ENCODE measurements at regions not wholly inside any gene's neighbourhood (a gene's known extent, or its start where the extent isn't known, plus 50 kb on each side); places are given as distances from the start of the nearest gene placed in this dataset.
A peak's percentile ranks its signal among the peaks of the same experiment; 100 is the strongest.

DNA sequence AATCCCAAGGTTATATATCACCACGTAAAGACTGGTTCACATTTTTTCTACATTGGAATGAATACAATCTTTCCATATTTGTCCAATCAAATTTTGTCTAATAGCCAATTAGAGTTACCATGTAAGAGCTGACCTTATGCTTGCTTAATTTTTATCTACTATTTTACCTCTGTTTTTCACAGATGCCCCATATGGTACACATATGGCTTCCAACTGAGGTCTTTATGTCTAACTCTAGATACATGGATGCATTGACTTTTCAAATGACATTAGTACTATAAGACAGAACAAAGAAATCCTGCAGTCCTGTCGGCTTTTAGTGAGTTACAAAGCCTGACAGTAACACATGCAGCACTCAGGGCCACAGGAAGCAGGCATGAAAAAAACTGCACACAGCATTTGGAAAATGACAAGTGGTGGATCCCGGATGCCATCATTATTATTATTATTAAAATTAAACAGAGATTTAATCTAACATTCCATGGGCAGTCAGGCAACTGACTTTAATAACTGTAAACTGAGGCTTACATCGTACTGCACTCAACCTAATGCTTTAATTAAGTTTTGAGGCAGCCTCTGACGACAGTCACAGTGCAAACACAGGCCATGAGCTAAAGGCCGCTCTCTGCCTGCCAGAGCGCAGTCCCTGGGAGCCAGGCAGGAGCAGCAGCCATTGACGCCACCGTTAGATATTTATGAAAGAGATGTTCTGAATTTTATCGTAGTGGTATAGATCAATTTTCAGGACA is 113.9 kb upstream of the TMCO5A start:
- no peak for DNase-seq

GRCh38 chr15:37823601-37824275 is 110.7 kb upstream of the TMCO5A start:
- Histone ChIP-seq H3K9me3 (ENCODE audit: severe bottlenecking) (no peaks in the 10 kb centered on the region), H3K4me3 (ENCODE audit: low read depth, low read length) (peak overlapping the region; percentile 58), H3K36me3 (no peaks in the 10 kb centered on the region), H3K27me3 (ENCODE audit: insufficient read depth, low read depth, severe bottlenecking) (no peaks in the 10 kb centered on the region), H3K27ac (peak overlapping the region; percentile 61)
- peak; percentile 59 for TF ChIP-seq CTCF (IDR thresholded peaks at IDR 0.05; ENCODE audit: low read depth, low read length)
- DNase-seq: peak; percentile 54

More for the DNA sequence above, 113.9 kb upstream of the TMCO5A start:
- Histone ChIP-seq H3K36me3 (no peaks in the 10 kb centered on the region), H3K9me3 (ENCODE audit: severe bottlenecking) (no peaks in the 10 kb centered on the region), H3K4me3 (ENCODE audit: low read depth, low read length) (no peak overlapping the region), H3K27ac (no peak overlapping the region), H3K27me3 (ENCODE audit: insufficient read depth, low read depth, severe bottlenecking) (no peaks in the 10 kb centered on the region)
- TF ChIP-seq CTCF (IDR thresholded peaks at IDR 0.05; ENCODE audit: low read depth, low read length): no peak

DNA sequence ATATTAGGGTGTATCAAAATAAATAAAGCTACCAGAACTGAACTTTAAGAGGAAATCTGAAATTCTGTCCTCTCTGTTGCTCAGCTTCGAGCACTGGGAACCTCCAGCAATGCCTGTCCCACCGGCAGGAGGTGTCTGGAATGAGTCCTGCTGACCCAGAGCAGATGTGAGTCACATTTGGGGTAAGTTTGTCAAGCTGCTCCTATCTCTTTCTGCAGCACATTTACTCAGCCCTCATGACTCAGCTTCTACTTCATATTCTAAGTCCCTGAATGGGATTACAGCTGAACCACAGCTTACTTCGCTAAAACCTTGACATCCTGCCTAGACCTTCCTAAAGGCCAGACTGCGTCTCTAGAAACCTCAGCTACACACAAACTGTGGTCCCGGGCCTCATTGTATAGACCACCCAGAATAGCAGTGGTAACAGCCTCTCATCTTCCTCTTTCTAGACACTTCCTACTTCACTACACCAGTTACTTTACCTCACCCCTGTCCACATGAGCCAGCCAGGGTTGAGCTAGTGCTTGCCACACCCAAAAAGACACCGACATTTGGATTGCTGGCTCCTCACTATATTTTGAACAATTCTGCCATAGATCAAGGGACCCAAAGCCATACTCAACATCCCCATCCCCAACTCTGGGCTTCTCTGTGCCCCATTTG is 109.6 kb upstream of the TMCO5A start:
- Histone ChIP-seq H3K9me3 (ENCODE audit: severe bottlenecking) (no peaks in the 10 kb centered on the region), H3K4me3 (ENCODE audit: low read depth, low read length) (no peak overlapping the region), H3K27me3 (ENCODE audit: insufficient read depth, low read depth, severe bottlenecking) (no peaks in the 10 kb centered on the region), H3K36me3 (no peaks in the 10 kb centered on the region), H3K27ac (no peak overlapping the region)
- DNase-seq: peak; percentile 21
- no peak; the same call in 1 of the 2 replicates for TF ChIP-seq CTCF (IDR thresholded peaks at IDR 0.05; ENCODE audit: low read depth, low read length)

DNA sequence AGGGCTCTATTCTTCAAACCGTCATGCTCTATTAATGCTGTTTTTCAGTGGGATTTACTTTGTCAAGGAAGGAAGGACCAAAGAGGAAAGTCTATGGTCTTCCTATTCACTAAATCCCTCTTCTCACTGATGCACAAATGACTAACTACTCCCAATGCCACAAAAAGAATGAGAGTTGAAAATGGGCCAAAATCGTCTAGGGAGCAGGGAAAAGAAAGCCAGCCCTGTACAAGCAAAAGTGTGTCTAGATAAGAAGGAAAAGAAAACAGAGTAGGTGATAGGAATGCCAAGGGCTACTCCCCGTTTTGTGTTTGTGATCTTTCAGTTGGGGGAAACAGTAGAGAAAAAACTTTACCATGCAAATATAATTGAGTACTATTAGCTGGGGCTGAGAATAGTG is 97.2 kb upstream of the TMCO5A start:
- no peak for TF ChIP-seq CTCF (IDR thresholded peaks at IDR 0.05; ENCODE audit: low read depth, low read length)
- Histone ChIP-seq H3K9me3 (ENCODE audit: severe bottlenecking) (no peaks in the 10 kb centered on the region), H3K27ac (no peak overlapping the region), H3K27me3 (ENCODE audit: insufficient read depth, low read depth, severe bottlenecking) (no peaks in the 10 kb centered on the region), H3K4me3 (ENCODE audit: low read depth, low read length) (no peak overlapping the region), H3K36me3 (no peaks in the 10 kb centered on the region)
- DNase-seq: no peak

DNA sequence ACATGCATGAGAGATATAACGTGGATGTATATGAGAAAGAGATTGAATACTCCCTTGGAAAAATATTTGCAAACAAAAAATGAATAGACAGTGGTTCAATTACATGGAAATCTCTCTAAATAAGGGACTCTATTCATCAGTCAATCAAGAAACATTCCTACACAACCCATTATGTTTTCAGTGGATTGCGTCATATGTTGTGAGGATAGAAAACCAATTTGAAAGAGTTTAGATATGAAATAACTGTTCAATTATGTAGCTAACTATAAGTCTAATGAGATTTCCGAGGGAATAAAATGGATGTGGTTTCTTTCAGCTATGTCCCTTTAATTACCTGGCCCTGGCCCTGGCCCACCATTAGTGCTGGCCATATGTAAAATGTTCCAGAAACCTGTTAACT is 86.7 kb upstream of the TMCO5A start:
- TF ChIP-seq CTCF (IDR thresholded peaks at IDR 0.05; ENCODE audit: low read depth, low read length): no peak
- H3K27ac ChIP-seq: no peak overlapping the region
- no peaks in the 10 kb centered on the region for H3K36me3 ChIP-seq
- H3K9me3 ChIP-seq (ENCODE audit: severe bottlenecking): peaks cover 2% of the 10 kb centered on the region
- no peaks in the 10 kb centered on the region for H3K27me3 ChIP-seq (ENCODE audit: insufficient read depth, low read depth, severe bottlenecking)
- DNase-seq: no peak
- H3K4me3 ChIP-seq (ENCODE audit: low read depth, low read length): no peak overlapping the region
